BE2C (cell line): ENCODE measurements at regions not wholly inside any gene's neighbourhood (a gene's known extent, or its start where the extent isn't known, plus 50 kb on each side); places are given as distances from the start of the nearest gene placed in this dataset.

Source experiments
- DNase-seq: peaks from one replicate; pipeline ENCODE4 v3.0.0-alpha.2; 2020
- H3K27me3 ChIP-seq: fragments of 250-450 bp; sonication (Bioruptor Pico); 2 replicates; pipeline ENCODE4 v1.5.1; 2020; ENCODE audit warnings: mild to moderate bottlenecking
- H3K36me3 ChIP-seq: fragments of 250-450 bp; sonication (Bioruptor Pico); 2 replicates; pipeline ENCODE4 v1.5.1; 2020; ENCODE audit warnings: mild to moderate bottlenecking
- H3K4me1 ChIP-seq: fragments of 250-450 bp; sonication (Bioruptor Pico); 2 replicates; pipeline ENCODE4 v1.5.1; 2020
- H3K4me3 ChIP-seq: 2 replicates; pipeline ENCODE4 v1.5.1; 2011; ENCODE audit warnings: low read depth, low read length
- H3K9me3 ChIP-seq: fragments of 250-450 bp; sonication (Bioruptor Pico); 2 replicates; pipeline ENCODE4 v1.5.1; 2020
- CTCF ChIP-seq: IDR thresholded peaks from 2 replicates; pipeline ENCODE4 v1.5.1; 2012; ENCODE audit warnings: mild to moderate bottlenecking, low read depth, low read length

GRCh38 chr11:20227631-20228030 is 67.4 kb upstream of the DBX1 start:
- no peaks in the 10 kb centered on the region for H3K9me3 ChIP-seq
- no peaks in the 10 kb centered on the region for H3K27me3 ChIP-seq
- no peak for TF ChIP-seq CTCF
- DNase-seq: no peak
- no peaks in the 10 kb centered on the region for H3K36me3 ChIP-seq
- no peak overlapping the region for H3K4me3 ChIP-seq
- H3K4me1 ChIP-seq: no peaks in the 10 kb centered on the region

- TF ChIP-seq CTCF: no peak
- Histone ChIP-seq H3K36me3 (no peaks in the 10 kb centered on the region), H3K4me3 (no peak overlapping the region), H3K4me1 (no peaks in the 10 kb centered on the region), H3K27me3 (no peaks in the 10 kb centered on the region), H3K9me3 (no peaks in the 10 kb centered on the region)
- DNase-seq: no peak
Observed at GRCh38 chr11:20226933-20227332, 66.7 kb upstream of the DBX1 start.

GRCh38 chr11:20221566-20221965 is 61.3 kb upstream of the DBX1 start:
- H3K4me3 ChIP-seq: no peak overlapping the region
- H3K27me3 ChIP-seq: no peaks in the 10 kb centered on the region
- H3K36me3 ChIP-seq: no peaks in the 10 kb centered on the region
- H3K9me3 ChIP-seq: no peaks in the 10 kb centered on the region
- DNase-seq: no peak
- H3K4me1 ChIP-seq: no peaks in the 10 kb centered on the region
- TF ChIP-seq CTCF: no peak

- H3K4me1 ChIP-seq: no peaks in the 10 kb centered on the region
- no peaks in the 10 kb centered on the region for H3K36me3 ChIP-seq
- TF ChIP-seq CTCF: no peak
- no peak overlapping the region for H3K4me3 ChIP-seq
- no peaks in the 10 kb centered on the region for H3K27me3 ChIP-seq
- no peaks in the 10 kb centered on the region for H3K9me3 ChIP-seq
- no peak for DNase-seq
Observed at GRCh38 chr11:20213790-20214189, 53.5 kb upstream of the DBX1 start.

- no peak for DNase-seq
- H3K4me1 ChIP-seq: no peaks in the 10 kb centered on the region
- no peaks in the 10 kb centered on the region for H3K9me3 ChIP-seq
- no peaks in the 10 kb centered on the region for H3K36me3 ChIP-seq
- no peak for TF ChIP-seq CTCF
- no peak overlapping the region for H3K4me3 ChIP-seq
- H3K27me3 ChIP-seq: no peaks in the 10 kb centered on the region
Observed at GRCh38 chr11:20211691-20212090, 51.4 kb upstream of the DBX1 start.
